H1 (cell line): ENCODE measurements at regions not wholly inside any gene's neighbourhood (a gene's known extent, or its start where the extent isn't known, plus 50 kb on each side); places are given as distances from the start of the nearest gene placed in this dataset.

Experiments used
- BRCA1 ChIP-seq: IDR thresholded peaks from 2 replicates; pipeline ENCODE4 v1.6.1; 2012; ENCODE audit warnings: low read depth, low read length, improper control_type of control experiment
- RBBP5 ChIP-seq: IDR thresholded peaks from 2 replicates; pipeline ENCODE4 v1.7.1; 2012; ENCODE audit warnings: low read depth, mild to moderate bottlenecking, inconsistent platforms, low read length, moderate library complexity, borderline replicate concordance
- TAF1 ChIP-seq: IDR thresholded peaks from 2 replicates; pipeline ENCODE4 v1.6.1; 2011; ENCODE audit warnings: mild to moderate bottlenecking, low read depth, low read length
- TF ChIP-seq, protein P1 (sequence below): fragments of 300-600 bp; sonication (generic); IDR thresholded peaks from 2 replicates; pipeline ENCODE4 v1.7.1; 2012; ENCODE audit warnings: low read length, moderate library complexity, mild to moderate bottlenecking, inconsistent platforms; ENCODE audit not compliant: insufficient replicate concordance

DNA sequence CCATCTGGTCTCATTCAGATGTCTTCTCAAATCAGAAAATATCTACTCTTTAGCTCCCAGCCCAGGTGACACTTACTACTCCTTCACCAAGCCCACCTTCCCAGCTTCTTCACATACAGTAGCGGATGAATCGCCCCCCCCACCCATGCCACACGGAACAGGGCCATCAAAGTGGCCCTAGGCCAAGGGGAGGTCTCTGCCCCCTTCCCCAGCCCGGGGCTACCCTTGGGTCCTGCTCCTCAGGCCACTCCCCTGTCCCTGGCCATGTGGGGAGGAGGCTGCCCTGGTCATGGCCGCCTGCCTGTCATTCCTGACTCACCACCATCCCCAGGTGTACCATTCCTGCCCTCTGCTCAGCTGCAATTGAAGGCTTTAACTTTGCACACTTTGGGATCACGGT is 142.8 kb downstream of the NECTIN1 start (continued):
- TF ChIP-seq, protein P1, sequence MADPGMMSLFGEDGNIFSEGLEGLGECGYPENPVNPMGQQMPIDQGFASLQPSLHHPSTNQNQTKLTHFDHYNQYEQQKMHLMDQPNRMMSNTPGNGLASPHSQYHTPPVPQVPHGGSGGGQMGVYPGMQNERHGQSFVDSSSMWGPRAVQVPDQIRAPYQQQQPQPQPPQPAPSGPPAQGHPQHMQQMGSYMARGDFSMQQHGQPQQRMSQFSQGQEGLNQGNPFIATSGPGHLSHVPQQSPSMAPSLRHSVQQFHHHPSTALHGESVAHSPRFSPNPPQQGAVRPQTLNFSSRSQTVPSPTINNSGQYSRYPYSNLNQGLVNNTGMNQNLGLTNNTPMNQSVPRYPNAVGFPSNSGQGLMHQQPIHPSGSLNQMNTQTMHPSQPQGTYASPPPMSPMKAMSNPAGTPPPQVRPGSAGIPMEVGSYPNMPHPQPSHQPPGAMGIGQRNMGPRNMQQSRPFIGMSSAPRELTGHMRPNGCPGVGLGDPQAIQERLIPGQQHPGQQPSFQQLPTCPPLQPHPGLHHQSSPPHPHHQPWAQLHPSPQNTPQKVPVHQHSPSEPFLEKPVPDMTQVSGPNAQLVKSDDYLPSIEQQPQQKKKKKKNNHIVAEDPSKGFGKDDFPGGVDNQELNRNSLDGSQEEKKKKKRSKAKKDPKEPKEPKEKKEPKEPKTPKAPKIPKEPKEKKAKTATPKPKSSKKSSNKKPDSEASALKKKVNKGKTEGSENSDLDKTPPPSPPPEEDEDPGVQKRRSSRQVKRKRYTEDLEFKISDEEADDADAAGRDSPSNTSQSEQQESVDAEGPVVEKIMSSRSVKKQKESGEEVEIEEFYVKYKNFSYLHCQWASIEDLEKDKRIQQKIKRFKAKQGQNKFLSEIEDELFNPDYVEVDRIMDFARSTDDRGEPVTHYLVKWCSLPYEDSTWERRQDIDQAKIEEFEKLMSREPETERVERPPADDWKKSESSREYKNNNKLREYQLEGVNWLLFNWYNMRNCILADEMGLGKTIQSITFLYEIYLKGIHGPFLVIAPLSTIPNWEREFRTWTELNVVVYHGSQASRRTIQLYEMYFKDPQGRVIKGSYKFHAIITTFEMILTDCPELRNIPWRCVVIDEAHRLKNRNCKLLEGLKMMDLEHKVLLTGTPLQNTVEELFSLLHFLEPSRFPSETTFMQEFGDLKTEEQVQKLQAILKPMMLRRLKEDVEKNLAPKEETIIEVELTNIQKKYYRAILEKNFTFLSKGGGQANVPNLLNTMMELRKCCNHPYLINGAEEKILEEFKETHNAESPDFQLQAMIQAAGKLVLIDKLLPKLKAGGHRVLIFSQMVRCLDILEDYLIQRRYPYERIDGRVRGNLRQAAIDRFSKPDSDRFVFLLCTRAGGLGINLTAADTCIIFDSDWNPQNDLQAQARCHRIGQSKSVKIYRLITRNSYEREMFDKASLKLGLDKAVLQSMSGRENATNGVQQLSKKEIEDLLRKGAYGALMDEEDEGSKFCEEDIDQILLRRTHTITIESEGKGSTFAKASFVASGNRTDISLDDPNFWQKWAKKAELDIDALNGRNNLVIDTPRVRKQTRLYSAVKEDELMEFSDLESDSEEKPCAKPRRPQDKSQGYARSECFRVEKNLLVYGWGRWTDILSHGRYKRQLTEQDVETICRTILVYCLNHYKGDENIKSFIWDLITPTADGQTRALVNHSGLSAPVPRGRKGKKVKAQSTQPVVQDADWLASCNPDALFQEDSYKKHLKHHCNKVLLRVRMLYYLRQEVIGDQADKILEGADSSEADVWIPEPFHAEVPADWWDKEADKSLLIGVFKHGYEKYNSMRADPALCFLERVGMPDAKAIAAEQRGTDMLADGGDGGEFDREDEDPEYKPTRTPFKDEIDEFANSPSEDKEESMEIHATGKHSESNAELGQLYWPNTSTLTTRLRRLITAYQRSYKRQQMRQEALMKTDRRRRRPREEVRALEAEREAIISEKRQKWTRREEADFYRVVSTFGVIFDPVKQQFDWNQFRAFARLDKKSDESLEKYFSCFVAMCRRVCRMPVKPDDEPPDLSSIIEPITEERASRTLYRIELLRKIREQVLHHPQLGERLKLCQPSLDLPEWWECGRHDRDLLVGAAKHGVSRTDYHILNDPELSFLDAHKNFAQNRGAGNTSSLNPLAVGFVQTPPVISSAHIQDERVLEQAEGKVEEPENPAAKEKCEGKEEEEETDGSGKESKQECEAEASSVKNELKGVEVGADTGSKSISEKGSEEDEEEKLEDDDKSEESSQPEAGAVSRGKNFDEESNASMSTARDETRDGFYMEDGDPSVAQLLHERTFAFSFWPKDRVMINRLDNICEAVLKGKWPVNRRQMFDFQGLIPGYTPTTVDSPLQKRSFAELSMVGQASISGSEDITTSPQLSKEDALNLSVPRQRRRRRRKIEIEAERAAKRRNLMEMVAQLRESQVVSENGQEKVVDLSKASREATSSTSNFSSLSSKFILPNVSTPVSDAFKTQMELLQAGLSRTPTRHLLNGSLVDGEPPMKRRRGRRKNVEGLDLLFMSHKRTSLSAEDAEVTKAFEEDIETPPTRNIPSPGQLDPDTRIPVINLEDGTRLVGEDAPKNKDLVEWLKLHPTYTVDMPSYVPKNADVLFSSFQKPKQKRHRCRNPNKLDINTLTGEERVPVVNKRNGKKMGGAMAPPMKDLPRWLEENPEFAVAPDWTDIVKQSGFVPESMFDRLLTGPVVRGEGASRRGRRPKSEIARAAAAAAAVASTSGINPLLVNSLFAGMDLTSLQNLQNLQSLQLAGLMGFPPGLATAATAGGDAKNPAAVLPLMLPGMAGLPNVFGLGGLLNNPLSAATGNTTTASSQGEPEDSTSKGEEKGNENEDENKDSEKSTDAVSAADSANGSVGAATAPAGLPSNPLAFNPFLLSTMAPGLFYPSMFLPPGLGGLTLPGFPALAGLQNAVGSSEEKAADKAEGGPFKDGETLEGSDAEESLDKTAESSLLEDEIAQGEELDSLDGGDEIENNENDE = no peak
- no peak for TF ChIP-seq TAF1
- TF ChIP-seq BRCA1 = no peak
- no peak for TF ChIP-seq RBBP5
